IMR-90 (cell line): ENCODE measurements at regions not wholly inside any gene's neighbourhood (a gene's known extent, or its start where the extent isn't known, plus 50 kb on each side); places are given as distances from the start of the nearest gene placed in this dataset.

Source experiments
- ATAC-seq: fragments of 200-7000 bp; cut with Tn5 transposase; 2 replicates; pipeline ENCODE4 v1.9.1; 2020; ENCODE audit warnings: low read depth, mild to moderate bottlenecking, moderate library complexity
- BruUV-seq: library from RNA; stranded (reverse); fragments of 400-500 nt; replicated peaks from 2 replicates; lab custom pipeline; 2021; lab: Mats Ljungman, UMichigan
- CTCF ChIA-PET: fragments of 300-600 bp; formaldehyde crosslinking; extraction: SDS; loops from one replicate; lab custom pipeline; 2021; ENCODE audit warnings: antibody characterized with exemption; lab: Yijun Ruan, JAX
- POLR2A ChIA-PET: fragments of 300-600 bp; sonication (Branson Sonifier 250); formaldehyde crosslinking; loops from one replicate; lab custom pipeline; 2022; ENCODE audit warnings: antibody characterized with exemption; ENCODE audit not compliant: unreplicated experiment; lab: Charles Lee
- DNase-seq: peaks from one replicate; pipeline ENCODE4 v3.0.0; 2013
- H2AFZ ChIP-seq: replicated peaks from 2 replicates; pipeline ENCODE3; 2013; ENCODE audit warnings: low read length, mild to moderate bottlenecking; ENCODE audit not compliant: poor library complexity
- H2AK5ac ChIP-seq: 2 replicates; pipeline ENCODE4 v1.6.1; 2013; ENCODE audit warnings: low read depth, low read length, inconsistent platforms
- H2AK9ac ChIP-seq: replicated peaks from 2 replicates; pipeline ENCODE3; 2013; ENCODE audit warnings: mild to moderate bottlenecking, low read depth, low read length, moderate library complexity; ENCODE audit not compliant: poor library complexity
- H2BK120ac ChIP-seq: 2 replicates; pipeline ENCODE4 v1.6.1; 2013; ENCODE audit warnings: low read depth, low read length, inconsistent platforms
- H2BK15ac ChIP-seq: 3 replicates; pipeline ENCODE4 v1.6.1; 2013; ENCODE audit warnings: low read depth, low read length, inconsistent platforms
- H2BK20ac ChIP-seq: 2 replicates; pipeline ENCODE4 v1.6.1; 2013; ENCODE audit warnings: low read depth, mild to moderate bottlenecking, inconsistent platforms, low read length, moderate library complexity
- H2BK5ac ChIP-seq: 2 replicates; pipeline ENCODE4 v1.6.1; 2013; ENCODE audit warnings: mild to moderate bottlenecking, low read depth, low read length, inconsistent platforms; ENCODE audit not compliant: poor library complexity, severe bottlenecking
- H3K14ac ChIP-seq: replicated peaks from 2 replicates; pipeline ENCODE4 v1.6.1; 2013; ENCODE audit warnings: low read depth, low read length, inconsistent platforms
- H3K18ac ChIP-seq: 2 replicates; pipeline ENCODE4 v1.6.1; 2013; ENCODE audit warnings: low read depth, low read length, control low read depth
- H3K23ac ChIP-seq: 2 replicates; pipeline ENCODE4 v1.6.1; 2013; ENCODE audit warnings: low read depth, low read length, inconsistent platforms
- H3K27ac ChIP-seq: 2 replicates; pipeline ENCODE4 v1.5.1; 2013; ENCODE audit warnings: mild to moderate bottlenecking, control low read depth, low read length; ENCODE audit not compliant: insufficient read depth
- H3K27me3 ChIP-seq: 2 replicates; pipeline ENCODE4 v1.6.1; 2013; ENCODE audit warnings: low read length; ENCODE audit not compliant: control insufficient read depth, insufficient read depth
- H3K36me3 ChIP-seq: 2 replicates; pipeline ENCODE4 v1.6.1; 2013; ENCODE audit warnings: low read length, mixed read lengths; ENCODE audit not compliant: control insufficient read depth, insufficient read depth
- H3K4ac ChIP-seq: 2 replicates; pipeline ENCODE4 v1.6.1; 2013; ENCODE audit warnings: low read depth, low read length, inconsistent platforms
- H3K4me1 ChIP-seq: 2 replicates; pipeline ENCODE4 v1.6.1; 2013; ENCODE audit warnings: low read length, mixed read lengths; ENCODE audit not compliant: control insufficient read depth, insufficient read depth
- H3K4me2 ChIP-seq: 2 replicates; pipeline ENCODE4 v1.6.1; 2013; ENCODE audit warnings: low read depth, mild to moderate bottlenecking, control low read depth, low read length, moderate library complexity
- H3K4me3 ChIP-seq: 2 replicates; pipeline ENCODE4 v1.5.1; 2013; ENCODE audit warnings: low read depth, mild to moderate bottlenecking, control low read depth, low read length, moderate library complexity; ENCODE audit not compliant: insufficient read depth
- H3K56ac ChIP-seq: 2 replicates; pipeline ENCODE4 v1.6.1; 2013; ENCODE audit warnings: low read length, inconsistent platforms; ENCODE audit not compliant: insufficient read depth; ENCODE audit errors: extremely low read depth
- H3K79me1 ChIP-seq, 2 experiments: 2 replicates each; pipeline ENCODE4 v1.6.1; 2013; ENCODE audit warnings: low read length in 2 of 2, inconsistent platforms in 1 of 2, low read depth in 1 of 2
- H3K9ac ChIP-seq: 2 replicates; pipeline ENCODE4 v1.6.1; 2013; ENCODE audit warnings: low read depth, low read length, control low read depth
- H3K9me1 ChIP-seq: 2 replicates; pipeline ENCODE4 v1.6.1; 2013; ENCODE audit warnings: low read length, inconsistent platforms; ENCODE audit not compliant: insufficient read depth
- H3K9me3 ChIP-seq: 2 replicates; pipeline ENCODE4 v1.6.1; 2013; ENCODE audit warnings: low read length; ENCODE audit not compliant: control insufficient read depth, insufficient read depth
- H4K20me1 ChIP-seq: 2 replicates; pipeline ENCODE4 v1.6.1; 2013; ENCODE audit warnings: low read length, inconsistent platforms; ENCODE audit not compliant: insufficient read depth
- H4K5ac ChIP-seq: 2 replicates; pipeline ENCODE4 v1.6.1; 2013; ENCODE audit warnings: mild to moderate bottlenecking, low read depth, low read length, control low read depth
- H4K8ac ChIP-seq, 2 experiments: 2 replicates each; pipeline ENCODE4 v1.6.1; 2013; ENCODE audit warnings: low read depth in 2 of 2, low read length in 2 of 2, control low read depth in 1 of 2, inconsistent platforms in 1 of 2
- H4K91ac ChIP-seq: 2 replicates; pipeline ENCODE4 v1.6.1; 2013; ENCODE audit warnings: low read depth, low read length, inconsistent platforms; ENCODE audit not compliant: insufficient read depth
- CTCF ChIP-seq: conservative IDR thresholded peaks from 2 replicates; pipeline ENCODE4 v1.5.1; 2012; ENCODE audit warnings: mild to moderate bottlenecking, low read depth, low read length, improper control_type of control experiment
- ELK1 ChIP-seq: fragments of 150-350 bp; IDR thresholded peaks from 2 replicates; pipeline ENCODE4 v1.6.1; 2016; ENCODE audit warnings: low read depth, mild to moderate bottlenecking, low read length, moderate library complexity, borderline replicate concordance
- MXI1 ChIP-seq: IDR thresholded peaks from 2 replicates; pipeline ENCODE4 v1.6.1; 2012; ENCODE audit warnings: low read depth, mild to moderate bottlenecking, low read length, moderate library complexity, borderline replicate concordance
- POLR2A ChIP-seq: IDR thresholded peaks from 2 replicates; pipeline ENCODE4 v1.6.1; 2012; ENCODE audit warnings: mild to moderate bottlenecking, low read depth, low read length
- RFX5 ChIP-seq: IDR thresholded peaks from 2 replicates; pipeline ENCODE4 v1.8.0; 2012; ENCODE audit warnings: low read depth, mild to moderate bottlenecking, low read length, moderate library complexity
- SMC3 ChIP-seq: fragments of 150-350 bp; IDR thresholded peaks from 2 replicates; pipeline ENCODE4 v1.6.1; 2016; ENCODE audit warnings: low read depth, mild to moderate bottlenecking, antibody characterized with exemption, low read length, moderate library complexity
- WGBS, 2 experiments: methylation state at CpG; one replicate each; pipeline versions ENCODE4 v1.1.5 to v1.1.7; 2013; ENCODE audit warnings: missing lambda C conversion rate in 2 of 2; ENCODE audit not compliant: insufficient read length in 1 of 2; ENCODE audit errors: extremely low coverage in 2 of 2; 5-methylcytosine and 5-hydroxymethylcytosine counted together
- dilution Hi-C: fragments of 300-500 bp; cut with HindIII; formaldehyde crosslinking; loops from one replicate; pipeline ENCODE4 v1.14.3; 2018; ENCODE audit warnings: low sequenced_read_pairs; ENCODE audit not compliant: unreplicated experiment
- in situ Hi-C: fragments of 300-500 bp; cut with MboI; formaldehyde crosslinking; loops from 3 replicates; pipeline ENCODE4 v1.14.3; 2019; ENCODE audit warnings: low sequenced_read_pairs, inconsistent platforms, mixed read lengths
- intact Hi-C: fragments of 100-400 bp; cut with micrococcal nuclease; formaldehyde crosslinking; loops from 2 replicates; pipeline ENCODE4 v1.10.0; 2022

GRCh38 chr11:116404462-116404798 lies 368.4 kb downstream of the BUD13 start:
- Histone ChIP-seq H2BK20ac (no peak overlapping the region), H3K36me3 (no peaks in the 10 kb centered on the region), H3K27ac (no peak overlapping the region), H3K9me1 (no peaks in the 10 kb centered on the region), H3K4ac (no peak overlapping the region), H3K27me3 (no peaks in the 10 kb centered on the region), H2BK120ac (no peak overlapping the region), H2AK9ac (no peak overlapping the region), H3K18ac (no peak overlapping the region), H2AFZ (no peak overlapping the region), H3K23ac (no peak overlapping the region), H3K4me3 (no peak overlapping the region), H4K5ac (no peak overlapping the region), H3K56ac (no peak overlapping the region), H4K91ac (no peak overlapping the region), H3K9ac (no peak overlapping the region), H2AK5ac (no peak overlapping the region), H3K14ac (no peak overlapping the region), H3K4me2 (no peak overlapping the region), H3K4me1 (no peaks in the 10 kb centered on the region), H3K79me1 (no peaks in the 10 kb centered on the region), H4K8ac (no peak overlapping the region), H2BK15ac (no peak overlapping the region), H3K9me3 (no peaks in the 10 kb centered on the region), H4K20me1 (no peaks in the 10 kb centered on the region), H2BK5ac (no peak overlapping the region)
- CTCF ChIA-PET, result no interaction called here
- no CpG with 5 or more reads among the region's 3 CpGs for WGBS, 2 experiments
- no TSS peak for BruUV-seq
- TF ChIP-seq CTCF, result no peak
- TF ChIP-seq MXI1, result no peak
- TF ChIP-seq RFX5, result no peak
- no peak for TF ChIP-seq POLR2A
- TF ChIP-seq ELK1, result no peak
- TF ChIP-seq SMC3, result no peak
- DNase-seq (no peak), ATAC-seq (no peak)
- POLR2A ChIA-PET, result no interaction called here
- in situ Hi-C loops (no loop called here), intact Hi-C loops (no loop called here), dilution Hi-C loops (no loop called here)
